NCI-H69 (cell line): ENCODE measurements at regions not wholly inside any gene's neighbourhood (a gene's known extent, or its start where the extent isn't known, plus 50 kb on each side); places are given as distances from the start of the nearest gene placed in this dataset.
"Not testable (repeated sequence)": the region's sequence is repeated elsewhere in the genome, so short reads cannot be mapped to it uniquely, and the experiment has no call there.

Source experiments
- DNase-seq: peaks from one replicate; lab custom pipeline; 2025; lab: John Stamatoyannopoulos, UW

DNA sequence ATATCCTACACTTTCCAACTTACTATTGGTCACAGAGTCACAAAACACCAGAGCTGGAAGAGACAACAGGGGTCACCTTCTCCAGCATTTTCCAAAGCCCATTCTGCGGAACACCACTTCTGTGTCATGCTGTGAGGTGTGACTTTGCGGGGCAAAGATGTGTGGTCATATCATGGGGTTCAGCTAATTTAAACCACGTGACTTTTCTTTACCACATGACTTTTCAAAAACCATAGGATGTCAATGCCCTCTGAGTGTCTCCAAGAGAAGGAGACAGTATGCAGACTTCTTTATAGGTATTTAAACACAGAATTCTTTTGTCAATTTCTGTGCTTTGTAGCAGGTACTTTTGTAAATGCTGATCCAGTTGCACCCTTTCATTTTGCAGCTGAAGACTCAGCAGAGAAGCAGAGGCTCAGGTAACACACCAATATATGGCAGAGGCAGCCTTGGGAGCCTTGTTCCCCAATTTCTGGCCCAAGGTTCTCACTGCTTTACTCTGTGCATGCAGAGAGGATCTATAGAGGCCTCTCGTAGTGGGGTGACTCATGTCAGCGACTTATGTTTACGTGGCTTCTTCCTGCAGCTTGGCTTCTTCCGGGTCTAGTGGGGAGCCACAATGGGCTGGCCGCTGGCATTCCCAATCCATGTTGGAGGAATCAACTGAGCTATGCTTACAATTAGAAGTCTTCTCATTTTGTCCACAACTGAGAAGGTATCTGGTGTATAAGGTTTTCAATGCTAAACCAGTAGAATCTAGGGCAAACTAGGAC is 104.0 kb upstream of the RHOBTB1 start:
- DNase-seq, result no peak

DNA sequence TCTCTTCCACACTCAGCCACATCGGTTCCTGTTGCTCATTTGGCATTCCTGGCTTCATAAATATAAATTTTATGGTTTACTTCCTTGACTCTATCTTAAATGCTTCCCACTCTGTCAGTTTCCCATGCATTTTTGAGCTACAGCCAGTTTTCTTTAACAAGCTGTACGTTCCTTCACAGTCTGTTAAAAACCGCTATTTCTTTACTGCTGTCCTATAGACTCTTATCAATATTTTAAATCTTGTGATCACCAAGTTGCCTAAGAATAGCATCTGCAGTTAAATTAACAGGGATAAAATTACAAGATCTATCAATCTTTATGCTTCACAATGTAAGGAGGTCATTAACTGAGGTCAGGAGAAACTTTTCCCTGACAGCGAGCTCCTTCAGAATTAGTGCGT is 103.1 kb upstream of the RHOBTB1 start:
- no peak for DNase-seq

- not testable (repeated sequence) for DNase-seq
Measured at GRCh38 chr10:61045480-61045879, 101.5 kb upstream of the RHOBTB1 start.

GRCh38 chr10:61042533-61042932 is 98.5 kb upstream of the RHOBTB1 start:
- DNase-seq, result no peak

DNA sequence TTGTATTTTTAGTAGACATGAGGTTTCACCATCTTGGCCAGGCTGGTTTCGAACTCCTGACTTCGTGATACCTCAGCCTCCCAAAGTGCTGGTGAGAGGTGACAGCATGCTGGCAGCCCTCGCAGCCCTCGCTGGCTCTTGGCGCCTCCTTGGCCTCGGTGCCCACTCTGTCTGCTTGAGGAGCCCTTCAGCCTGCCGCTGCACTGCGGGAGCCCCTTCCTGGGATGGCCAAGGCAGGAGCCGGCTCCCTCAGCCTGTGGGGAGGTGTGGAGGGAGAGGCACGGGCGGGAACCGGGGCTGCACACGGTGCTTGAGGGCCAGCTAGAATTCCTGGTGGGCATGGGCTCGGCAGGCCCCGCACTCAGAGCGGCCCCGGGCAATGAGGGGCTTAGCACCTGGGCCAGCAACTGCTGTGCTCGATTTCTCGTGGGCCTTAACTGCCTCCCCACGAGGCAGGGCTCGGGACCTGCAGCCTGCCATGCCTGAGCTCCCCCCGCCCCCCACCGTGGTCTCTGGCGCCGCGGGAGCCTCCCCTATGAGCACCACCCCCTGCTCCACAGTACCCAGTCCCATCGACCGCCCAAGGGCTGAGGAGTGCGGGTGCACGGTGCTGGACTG is 96.5 kb upstream of the RHOBTB1 start:
- no peak for DNase-seq

GRCh38 chr10:61039868-61040267 is 95.9 kb upstream of the RHOBTB1 start:
- DNase-seq, result no peak

DNA sequence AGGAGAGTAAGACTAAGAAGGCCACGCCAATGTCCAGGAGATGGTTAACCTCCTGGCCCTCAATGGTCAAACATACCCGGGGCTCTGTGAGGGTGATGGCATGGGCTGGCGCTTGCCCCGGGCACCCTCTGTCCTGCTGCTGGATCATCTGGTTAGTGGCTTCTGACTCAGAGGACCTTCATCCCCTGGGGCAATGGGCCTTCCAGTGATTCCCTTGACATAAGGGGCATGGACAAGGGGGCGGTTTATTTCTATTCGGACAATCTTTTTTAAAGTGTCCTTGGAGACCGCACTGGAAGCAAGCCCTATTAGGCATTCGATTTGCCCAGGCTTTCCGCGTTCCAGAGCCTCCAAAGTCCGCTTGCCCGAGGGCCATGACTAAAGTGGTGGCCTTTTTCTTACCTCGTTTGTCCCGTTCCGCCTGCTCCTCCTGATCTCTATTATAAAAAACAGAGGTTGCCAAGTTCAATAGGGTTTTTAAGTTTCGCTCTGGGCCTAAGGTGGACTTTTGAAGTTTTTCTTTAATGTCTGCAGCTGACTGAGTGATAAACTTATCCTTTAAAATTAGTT is 93.4 kb upstream of the RHOBTB1 start:
- not testable (repeated sequence) for DNase-seq

DNA sequence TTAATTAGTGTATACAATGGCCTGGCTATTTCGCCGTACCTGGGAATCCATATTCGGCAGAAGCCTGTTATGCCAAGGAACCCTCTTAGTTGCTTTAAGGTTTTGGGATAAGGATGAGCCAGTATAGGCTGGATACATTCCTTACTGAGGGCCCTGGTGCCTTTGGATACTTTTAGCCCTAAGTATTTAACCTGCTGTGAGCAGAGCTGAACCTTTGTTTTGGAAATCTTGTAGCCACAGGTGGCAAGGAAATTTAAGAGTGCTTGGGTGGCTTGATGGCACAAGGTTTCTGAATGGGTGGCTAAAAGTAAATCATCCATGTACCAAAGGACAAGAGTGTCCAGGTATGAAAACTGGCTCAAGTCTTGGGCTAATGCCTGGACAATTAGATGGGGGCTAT is 92.2 kb upstream of the RHOBTB1 start:
- not testable (repeated sequence) for DNase-seq

- DNase-seq, result no peak
Measured at GRCh38 chr10:61031341-61031740, 87.4 kb upstream of the RHOBTB1 start.

- DNase-seq, result no peak
Measured at GRCh38 chr10:61029411-61029810, 85.4 kb upstream of the RHOBTB1 start.

DNA sequence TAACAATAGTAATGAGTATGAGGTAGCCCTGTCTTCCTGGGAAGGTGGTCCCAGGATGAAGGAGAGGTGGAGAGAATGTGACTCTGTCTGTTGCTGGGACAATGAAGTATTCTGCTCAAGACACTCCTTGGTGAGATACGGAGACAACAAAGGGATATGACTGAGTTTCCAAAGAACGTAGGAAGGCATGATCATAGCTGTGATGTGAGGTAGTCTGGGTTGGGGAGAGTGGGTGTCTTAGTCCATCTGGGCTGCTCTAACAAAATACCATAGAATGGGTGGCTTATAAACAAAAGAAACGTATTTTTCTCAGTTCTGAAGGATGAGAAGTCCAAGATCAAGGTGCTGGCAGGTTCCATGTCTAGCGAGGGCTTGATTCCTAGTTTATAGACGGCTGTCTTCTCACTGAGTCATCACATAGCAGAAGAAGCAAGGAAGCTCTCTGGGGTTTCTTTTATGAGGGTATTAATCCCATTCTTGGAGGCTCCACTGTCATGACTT is 84.9 kb upstream of the RHOBTB1 start:
- DNase-seq, result no peak

DNA sequence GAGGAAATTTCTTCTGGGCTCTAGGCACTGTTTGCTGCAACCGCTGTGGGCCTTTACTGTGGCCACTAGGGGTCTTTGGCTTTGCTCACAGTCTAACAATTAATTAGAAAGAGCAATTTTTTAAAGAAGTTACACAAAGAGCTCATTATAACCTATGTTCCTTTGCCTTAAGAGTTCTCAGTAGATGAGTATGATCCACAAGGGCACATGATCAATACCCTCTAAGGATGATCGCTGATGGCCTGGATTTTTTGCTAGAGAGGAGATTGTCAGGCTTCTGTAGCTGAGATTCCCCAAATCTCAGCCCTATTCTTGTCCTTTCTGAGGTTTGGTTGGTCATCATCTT is 80.8 kb upstream of the RHOBTB1 start:
- DNase-seq, result peak; percentile 32

DNA sequence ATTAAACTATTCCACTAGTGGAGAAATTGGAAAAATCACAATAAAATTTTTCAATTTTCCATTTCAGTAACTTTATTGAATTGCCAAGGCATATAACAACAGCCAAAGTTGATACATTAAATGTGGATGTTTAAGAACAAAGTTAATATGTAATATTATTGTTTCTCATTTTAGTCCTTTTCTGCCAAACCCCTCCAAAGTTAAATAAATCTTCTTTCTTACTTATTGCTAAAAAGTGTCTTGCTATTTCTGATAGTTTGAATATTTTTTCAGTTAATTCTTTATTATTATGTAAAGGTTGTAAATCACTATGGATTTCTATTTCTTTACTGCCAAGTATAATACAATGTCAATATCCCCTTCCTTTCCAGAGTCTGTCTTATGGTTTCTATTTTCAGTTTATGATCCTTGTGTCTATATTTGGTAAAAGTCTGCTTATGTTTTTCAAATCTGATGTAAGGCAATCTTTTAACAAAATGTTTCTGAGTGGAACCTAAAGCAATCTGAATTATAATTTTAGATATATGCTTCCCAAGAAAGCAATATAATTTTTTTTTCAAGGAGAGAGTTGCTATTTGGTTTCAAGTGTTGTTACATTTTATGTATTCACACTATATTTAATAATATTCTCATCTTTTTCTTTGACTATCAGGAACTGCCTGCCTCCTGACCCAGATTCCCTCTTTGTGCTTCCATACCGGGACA is 80.3 kb upstream of the RHOBTB1 start:
- DNase-seq, result no peak

GRCh38 chr10:61023053-61023452 is 79.1 kb upstream of the RHOBTB1 start:
- DNase-seq, result no peak

DNA sequence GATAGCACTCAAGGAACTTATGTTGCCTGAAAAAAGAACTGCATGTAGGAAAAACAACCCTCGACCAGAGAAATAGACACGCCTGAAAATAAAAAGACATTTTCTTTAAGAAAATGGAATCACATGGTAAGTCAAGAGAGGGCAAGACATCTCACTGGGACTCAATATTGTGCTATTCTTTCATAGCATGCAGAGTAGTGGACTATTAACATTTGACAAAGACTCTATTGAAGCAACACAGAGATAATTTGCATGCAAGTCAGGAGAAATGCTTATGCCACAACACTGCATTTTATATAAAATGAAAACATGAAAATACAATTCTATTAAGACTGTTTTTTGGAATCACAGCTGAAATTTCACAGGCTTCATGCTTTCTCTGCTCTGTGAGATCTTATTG is 77.9 kb upstream of the RHOBTB1 start:
- no peak for DNase-seq

- no peak for DNase-seq
Measured at GRCh38 chr10:61020420-61021158, 76.6 kb upstream of the RHOBTB1 start.

DNA sequence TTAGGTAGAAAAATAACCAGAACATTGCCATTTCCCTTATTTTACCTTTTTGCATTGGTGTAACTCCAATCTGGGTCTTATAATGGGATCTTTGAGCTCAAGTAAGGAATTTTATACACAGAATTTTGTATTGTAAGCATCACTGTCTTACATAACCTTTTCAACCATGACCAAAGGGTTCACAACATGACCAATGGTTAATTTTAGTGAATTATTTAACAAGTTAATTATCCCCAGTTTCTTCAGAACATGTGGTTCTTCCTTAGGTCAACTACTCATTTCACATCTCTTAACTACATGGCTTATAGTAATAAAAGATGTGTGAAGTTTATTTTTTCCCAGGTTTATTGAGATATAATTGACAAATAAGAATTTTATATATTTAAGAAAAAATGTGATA is 74.2 kb upstream of the RHOBTB1 start:
- no peak for DNase-seq

- no peak for DNase-seq
Measured at GRCh38 chr10:61016630-61017029, 72.6 kb upstream of the RHOBTB1 start.

DNA sequence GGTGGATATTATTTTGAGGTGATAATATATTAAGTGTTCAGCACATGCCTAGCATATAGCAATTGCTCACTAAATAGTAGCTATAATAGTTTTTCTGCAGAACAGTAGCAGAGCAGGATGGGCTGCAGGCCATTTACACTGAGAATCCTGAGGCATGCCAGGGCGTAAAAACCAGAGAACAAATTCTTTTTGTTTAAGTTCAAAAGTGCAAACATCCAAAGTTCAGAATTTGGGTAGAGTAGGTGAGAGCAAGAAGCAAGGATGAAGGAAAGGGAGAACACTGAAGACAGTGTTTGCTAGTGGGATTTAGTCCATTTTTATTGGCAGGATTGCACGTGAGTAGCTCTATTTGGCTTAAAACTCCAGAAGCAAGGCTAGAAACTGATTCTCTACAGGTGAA is 72.0 kb upstream of the RHOBTB1 start:
- DNase-seq, result no peak

DNA sequence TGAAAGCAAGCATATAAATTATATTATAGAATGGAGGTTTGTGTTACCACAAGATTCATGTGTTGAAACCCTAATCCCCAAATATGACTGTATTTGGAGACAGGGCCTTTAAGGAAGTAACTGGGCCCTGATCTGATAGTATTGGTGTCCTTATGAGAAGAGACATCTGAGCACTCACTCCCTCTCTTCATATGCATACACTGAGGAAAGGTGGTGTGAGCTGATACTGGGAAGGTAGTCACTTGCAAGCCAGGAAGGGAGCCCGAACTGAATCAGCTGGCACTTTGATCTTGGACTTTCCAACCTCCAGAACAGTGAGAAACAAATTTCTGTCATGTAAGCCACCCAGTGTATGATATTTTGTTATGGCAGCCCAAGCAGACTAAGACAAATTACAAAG is 66.9 kb upstream of the RHOBTB1 start:
- DNase-seq, result no peak

- DNase-seq, result not testable (repeated sequence)
Measured at GRCh38 chr10:61003069-61003468, 59.1 kb upstream of the RHOBTB1 start.

- DNase-seq, result peak; percentile 16
Measured at GRCh38 chr10:61001731-61002122, 57.7 kb upstream of the RHOBTB1 start.
